HuH-7.5 (cell line): ENCODE measurements at regions not wholly inside any gene's neighbourhood (a gene's known extent, or its start where the extent isn't known, plus 50 kb on each side); places are given as distances from the start of the nearest gene placed in this dataset.

Source experiments
- DNase-seq: peaks from one replicate; pipeline ENCODE4 v3.0.0; 2011; ENCODE audit warnings: low spot score

DNA sequence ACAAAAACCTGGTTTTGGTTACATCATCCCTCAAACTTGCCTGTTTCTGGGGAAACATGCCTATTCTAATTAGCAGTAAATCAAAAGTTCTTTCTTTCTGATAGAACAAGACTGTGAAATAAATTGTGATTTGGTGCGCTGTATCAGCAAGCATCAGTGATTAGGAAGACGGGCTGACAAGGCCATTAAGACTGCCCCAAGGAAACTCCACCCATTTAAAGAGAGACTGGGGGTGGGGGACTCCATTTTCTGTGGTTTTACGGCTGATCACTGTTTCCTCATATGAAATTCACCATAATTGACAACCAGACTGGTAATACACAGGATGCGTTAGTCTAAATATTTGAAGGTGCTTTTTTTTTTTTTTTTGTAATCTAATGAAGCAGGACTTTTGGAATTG lies 68.7 kb downstream of the MBL2 start:
- no peak for DNase-seq

- DNase-seq = no peak
Measured at GRCh38 chr10:52706332-52707070, 66.1 kb downstream of the MBL2 start.
